ENCODE measurements at regions not wholly inside any gene's neighbourhood (a gene's known extent, or its start where the extent isn't known, plus 50 kb on each side); places are given as distances from the start of the nearest gene placed in this dataset.

DNA sequence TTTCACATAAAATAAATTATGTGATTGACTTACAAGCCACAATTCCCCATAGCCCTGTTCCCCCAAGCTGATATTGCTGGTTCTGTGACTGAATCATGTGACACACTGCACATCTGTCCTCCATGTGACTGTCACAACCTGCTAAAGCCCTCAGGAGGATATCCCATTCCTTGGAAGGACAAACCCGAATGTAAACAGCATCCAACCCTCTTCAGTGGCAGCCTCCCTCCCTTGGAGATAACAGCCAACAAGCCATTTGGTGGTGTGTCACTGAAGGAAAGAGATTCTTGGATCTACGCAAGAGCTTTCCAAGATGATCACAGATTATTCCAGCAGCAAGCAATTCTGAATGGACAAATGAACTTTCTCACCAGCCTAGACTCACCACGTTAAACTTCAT lies 153.9 kb upstream of the TIAM1 start:
- Histone ChIP-seq H3K79me2 (ENCODE audit: control insufficient read depth, insufficient read depth, low read length) (no peaks in the 10 kb centered on the region), H3K27ac (ENCODE audit: insufficient read depth, low read depth, low read length) (no peak overlapping the region), H3K9me1 (replicated peaks; ENCODE audit: control insufficient read depth, extremely low read depth, insufficient read depth, low read length) (no peaks in the 10 kb centered on the region), H3K4me1 (ENCODE audit: control insufficient read depth, extremely low read depth, insufficient read depth, low read length) (no peaks in the 10 kb centered on the region), H2AFZ (ENCODE audit: low read depth, low read length) (no peak overlapping the region), H3K9me3 (replicated peaks; ENCODE audit: control insufficient read depth, insufficient read depth, low read length) (no peaks in the 10 kb centered on the region), H3K4me3 (replicated peaks in 1 of 3; ENCODE audit: insufficient read depth in 1 of 3, low read depth in 1 of 3, low read length in 3 of 3) (no peak overlapping the region), H3K36me3 (ENCODE audit: control insufficient read depth in 2 of 2, extremely low read depth in 1 of 2, insufficient read depth in 2 of 2, low read length in 2 of 2) (no peaks in the 10 kb centered on the region), H3K27me3 (ENCODE audit: control insufficient read depth in 2 of 2, insufficient read depth in 2 of 2, low read length in 2 of 2) (no peaks in the 10 kb centered on the region), H4K20me1 (replicated peaks; ENCODE audit: control insufficient read depth, extremely low read depth, insufficient read depth, low read length) (no peaks in the 10 kb centered on the region), H3K9ac (replicated peaks; ENCODE audit: extremely low read depth, insufficient read depth, low read length) (no peak overlapping the region), H3K4me2 (ENCODE audit: insufficient read depth, low read length) (no peak overlapping the region)
- TF ChIP-seq POLR2A (IDR thresholded peaks at IDR 0.05; ENCODE audit: low read depth, low read length) (no peak), GATA2 (IDR thresholded peaks at IDR 0.05; ENCODE audit: insufficient read depth, insufficient read length, low read depth, low read length) (no peak), JUN (IDR thresholded peaks at IDR 0.05; ENCODE audit: borderline replicate concordance, insufficient read depth, insufficient read length, low read depth) (no peak), POLR2AphosphoS5 (IDR thresholded peaks at IDR 0.05; ENCODE audit: insufficient read depth, low read depth, low read length) (no peak), MYC (IDR thresholded peaks at IDR 0.05; ENCODE audit: low read depth, low read length) (no peak), FOS (IDR thresholded peaks at IDR 0.05; ENCODE audit: borderline replicate concordance, insufficient read depth, low read length) (no peak), EZH2 (IDR thresholded peaks at IDR 0.05; ENCODE audit: borderline replicate concordance, low read depth, low read length, severe bottlenecking) (no peak)
- TF ChIP-seq, protein P1, sequence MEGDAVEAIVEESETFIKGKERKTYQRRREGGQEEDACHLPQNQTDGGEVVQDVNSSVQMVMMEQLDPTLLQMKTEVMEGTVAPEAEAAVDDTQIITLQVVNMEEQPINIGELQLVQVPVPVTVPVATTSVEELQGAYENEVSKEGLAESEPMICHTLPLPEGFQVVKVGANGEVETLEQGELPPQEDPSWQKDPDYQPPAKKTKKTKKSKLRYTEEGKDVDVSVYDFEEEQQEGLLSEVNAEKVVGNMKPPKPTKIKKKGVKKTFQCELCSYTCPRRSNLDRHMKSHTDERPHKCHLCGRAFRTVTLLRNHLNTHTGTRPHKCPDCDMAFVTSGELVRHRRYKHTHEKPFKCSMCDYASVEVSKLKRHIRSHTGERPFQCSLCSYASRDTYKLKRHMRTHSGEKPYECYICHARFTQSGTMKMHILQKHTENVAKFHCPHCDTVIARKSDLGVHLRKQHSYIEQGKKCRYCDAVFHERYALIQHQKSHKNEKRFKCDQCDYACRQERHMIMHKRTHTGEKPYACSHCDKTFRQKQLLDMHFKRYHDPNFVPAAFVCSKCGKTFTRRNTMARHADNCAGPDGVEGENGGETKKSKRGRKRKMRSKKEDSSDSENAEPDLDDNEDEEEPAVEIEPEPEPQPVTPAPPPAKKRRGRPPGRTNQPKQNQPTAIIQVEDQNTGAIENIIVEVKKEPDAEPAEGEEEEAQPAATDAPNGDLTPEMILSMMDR (IDR thresholded peaks at IDR 0.05; ENCODE audit: extremely low read depth in 1 of 2, insufficient read depth in 1 of 2, low read depth in 1 of 2, low read length in 2 of 2) = no peak
- TF ChIP-seq, protein P2, sequence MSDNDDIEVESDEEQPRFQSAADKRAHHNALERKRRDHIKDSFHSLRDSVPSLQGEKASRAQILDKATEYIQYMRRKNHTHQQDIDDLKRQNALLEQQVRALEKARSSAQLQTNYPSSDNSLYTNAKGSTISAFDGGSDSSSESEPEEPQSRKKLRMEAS (IDR thresholded peaks at IDR 0.05; ENCODE audit: insufficient read depth, insufficient read length) = no peak
- FAIRE-seq (no peak), DNase-seq (ENCODE audit: low read depth, low spot score) (no peak)
- POLR2A ChIA-PET = no interaction called here
- BruUV-seq (replicated peaks) = no TSS peak
- dilution Hi-C loops (cut with MboI; ENCODE audit: extremely low pct_ligation_motif_present, low sequenced_read_pairs) (no loop called here), intact Hi-C loops (cut with micrococcal nuclease) (no loop called here)
- CTCF ChIA-PET = no interaction called here
